ENCODE measurements at regions not wholly inside any gene's neighbourhood (a gene's known extent, or its start where the extent isn't known, plus 50 kb on each side); places are given as distances from the start of the nearest gene placed in this dataset.

GRCh38 chr12:42660968-42661937 is 71.7 kb upstream of the PRICKLE1 start:
- TF ChIP-seq CTCF (IDR thresholded peaks at IDR 0.05; ENCODE audit: insufficient read depth, low read length) (no peak), POLR2AphosphoS5 (IDR thresholded peaks at IDR 0.05; ENCODE audit: low read depth) (no peak), GABPA (IDR thresholded peaks at IDR 0.05; ENCODE audit: low read depth) (no peak)

Measured in HL-60 (cell line).